ENCODE measurements at regions not wholly inside any gene's neighbourhood (a gene's known extent, or its start where the extent isn't known, plus 50 kb on each side); places are given as distances from the start of the nearest gene placed in this dataset.

GRCh38 chr2:195320413-195320973 is 336.5 kb upstream of the SLC39A10 start:
- TF ChIP-seq CTCF (conservative IDR thresholded peaks at IDR 0.05; ENCODE audit: low read depth, low read length) (no peak), EZH2 (IDR thresholded peaks at IDR 0.05; ENCODE audit: low read length, unreplicated experiment) (no peak)
